GM12865 (cell line): ENCODE measurements at regions not wholly inside any gene's neighbourhood (a gene's known extent, or its start where the extent isn't known, plus 50 kb on each side); places are given as distances from the start of the nearest gene placed in this dataset.
"Not testable (repeated sequence)": the region's sequence is repeated elsewhere in the genome, so short reads cannot be mapped to it uniquely, and the experiment has no call there.

Experiments used
- DNase-seq: peaks from one replicate; pipeline ENCODE4 v3.0.0; 2010; ENCODE audit warnings: low read depth
- H3K4me3 ChIP-seq: 2 replicates; pipeline ENCODE4 v1.5.1; 2011; ENCODE audit warnings: mild to moderate bottlenecking, low read depth, low read length, control low read depth
- TF ChIP-seq, protein P1 (sequence below): IDR thresholded peaks from 2 replicates; pipeline ENCODE4 v1.5.1; 2011; ENCODE audit warnings: low read length, control low read depth, low read depth, inconsistent platforms; ENCODE audit not compliant: insufficient read depth; ENCODE audit errors: missing control alignments

DNA sequence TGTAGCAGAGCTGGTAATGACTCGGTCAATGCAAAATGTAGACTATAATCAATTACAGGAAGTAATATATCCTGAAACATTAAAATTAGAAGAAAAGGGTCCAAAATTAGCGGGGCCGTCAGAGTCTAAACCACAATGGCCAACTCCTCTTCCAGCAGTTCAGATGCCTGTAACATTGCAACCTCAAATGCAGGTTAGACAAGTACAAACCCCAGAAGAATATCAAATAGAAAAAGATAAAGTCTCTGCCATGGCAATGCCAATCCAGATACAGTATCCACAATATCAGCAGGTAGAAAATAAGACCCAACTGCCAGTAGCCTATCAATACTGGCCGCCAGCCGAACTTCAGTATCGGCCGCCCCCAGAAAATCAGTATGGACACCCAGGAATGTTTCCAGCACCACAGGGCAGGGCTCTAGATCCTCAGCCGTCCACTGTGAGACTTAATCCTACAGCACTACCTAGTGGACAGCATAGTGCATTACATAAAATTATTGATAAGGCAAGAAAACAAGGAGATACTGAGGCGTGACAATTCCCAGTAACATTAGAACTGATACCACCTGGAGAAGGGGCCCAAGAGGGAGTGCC, 158.4 kb downstream of the GPX5 start:
- no peak overlapping the region for H3K4me3 ChIP-seq
- peak; percentile 51 for DNase-seq
- TF ChIP-seq, protein P1, sequence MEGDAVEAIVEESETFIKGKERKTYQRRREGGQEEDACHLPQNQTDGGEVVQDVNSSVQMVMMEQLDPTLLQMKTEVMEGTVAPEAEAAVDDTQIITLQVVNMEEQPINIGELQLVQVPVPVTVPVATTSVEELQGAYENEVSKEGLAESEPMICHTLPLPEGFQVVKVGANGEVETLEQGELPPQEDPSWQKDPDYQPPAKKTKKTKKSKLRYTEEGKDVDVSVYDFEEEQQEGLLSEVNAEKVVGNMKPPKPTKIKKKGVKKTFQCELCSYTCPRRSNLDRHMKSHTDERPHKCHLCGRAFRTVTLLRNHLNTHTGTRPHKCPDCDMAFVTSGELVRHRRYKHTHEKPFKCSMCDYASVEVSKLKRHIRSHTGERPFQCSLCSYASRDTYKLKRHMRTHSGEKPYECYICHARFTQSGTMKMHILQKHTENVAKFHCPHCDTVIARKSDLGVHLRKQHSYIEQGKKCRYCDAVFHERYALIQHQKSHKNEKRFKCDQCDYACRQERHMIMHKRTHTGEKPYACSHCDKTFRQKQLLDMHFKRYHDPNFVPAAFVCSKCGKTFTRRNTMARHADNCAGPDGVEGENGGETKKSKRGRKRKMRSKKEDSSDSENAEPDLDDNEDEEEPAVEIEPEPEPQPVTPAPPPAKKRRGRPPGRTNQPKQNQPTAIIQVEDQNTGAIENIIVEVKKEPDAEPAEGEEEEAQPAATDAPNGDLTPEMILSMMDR = peak; percentile 47

DNA sequence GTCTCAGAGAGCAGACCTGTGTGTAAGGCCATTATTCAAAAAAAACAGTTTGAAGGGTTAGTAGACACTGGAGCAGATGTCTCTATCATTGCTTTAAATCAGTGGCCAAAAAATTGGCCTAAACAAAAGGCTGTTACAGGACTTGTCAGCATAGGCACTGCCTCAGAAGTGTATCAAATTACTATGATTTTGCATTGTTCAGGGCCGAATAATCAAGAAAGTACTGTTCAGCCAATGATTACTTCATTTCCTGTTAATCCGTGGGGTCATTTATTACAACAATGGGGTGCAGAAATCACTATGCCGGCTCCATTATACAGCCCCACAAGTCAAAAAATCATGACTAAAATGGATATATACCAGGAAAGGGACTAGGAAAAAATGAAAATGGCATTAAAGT, 160.3 kb downstream of the GPX5 start:
- DNase-seq, H3K4me3 ChIP-seq: not testable (repeated sequence)

DNA sequence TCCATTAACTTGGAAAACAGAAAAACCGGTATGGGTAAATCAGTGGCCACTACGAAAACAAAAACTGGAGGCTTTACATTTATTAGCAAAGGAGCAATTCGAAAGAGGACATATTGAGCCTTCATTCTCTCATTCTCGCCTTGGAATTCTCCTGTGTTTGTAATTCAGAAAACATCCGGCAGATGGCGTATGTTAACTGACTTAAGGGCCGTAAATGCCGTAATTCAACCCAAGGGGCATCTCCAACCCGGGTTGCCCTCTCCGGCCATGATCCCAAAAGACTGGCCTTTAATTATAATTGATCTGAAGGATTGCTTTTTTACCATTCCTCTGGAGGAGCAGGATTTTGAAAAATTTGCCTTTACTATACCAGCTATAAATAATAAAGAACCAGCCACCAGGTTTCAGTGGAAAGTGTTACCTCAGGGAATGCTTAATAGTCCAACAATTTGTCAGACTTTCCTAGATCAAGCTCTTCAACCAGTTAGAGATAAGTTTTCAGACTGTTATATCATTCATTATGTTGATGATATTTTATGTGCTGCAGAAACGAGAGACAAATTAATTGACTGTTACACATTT, 160.9 kb downstream of the GPX5 start:
- H3K4me3 ChIP-seq = not testable (repeated sequence)
- peak; percentile 77 for DNase-seq
- TF ChIP-seq, protein P1 = peak; percentile 54

DNA sequence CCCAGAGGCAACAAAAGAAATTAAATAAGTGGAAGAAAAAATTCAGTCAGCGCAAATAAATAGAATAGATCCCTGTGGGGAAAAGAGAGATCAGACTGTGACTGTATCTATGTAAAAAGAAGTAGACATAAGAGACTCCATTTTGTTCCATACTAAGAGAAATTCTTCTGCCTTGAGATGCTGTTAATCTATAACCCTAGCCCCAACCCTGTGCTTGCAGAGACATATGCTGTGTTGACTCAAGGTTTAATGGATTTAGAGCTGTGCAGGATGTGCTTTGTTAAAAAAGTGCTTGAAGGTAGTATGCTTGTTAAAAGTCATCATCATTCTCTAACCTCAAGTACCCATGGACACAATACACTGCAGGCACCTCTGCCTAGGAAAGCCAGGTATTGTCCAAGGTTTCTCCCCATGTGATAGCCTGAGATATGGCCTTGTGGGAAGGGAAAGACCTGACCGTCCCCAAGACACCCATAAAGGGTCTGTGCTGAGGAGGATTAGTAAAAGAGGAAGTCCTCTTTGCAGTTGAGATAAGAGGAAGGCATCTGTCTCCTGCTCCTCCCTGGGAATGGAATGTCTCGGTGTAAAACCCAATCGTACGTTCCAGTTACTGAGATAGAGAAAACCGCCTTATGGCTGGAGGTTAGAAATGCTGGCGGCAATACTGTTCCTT, 161.8 kb downstream of the GPX5 start:
- H3K4me3 ChIP-seq, DNase-seq: not testable (repeated sequence)

DNA sequence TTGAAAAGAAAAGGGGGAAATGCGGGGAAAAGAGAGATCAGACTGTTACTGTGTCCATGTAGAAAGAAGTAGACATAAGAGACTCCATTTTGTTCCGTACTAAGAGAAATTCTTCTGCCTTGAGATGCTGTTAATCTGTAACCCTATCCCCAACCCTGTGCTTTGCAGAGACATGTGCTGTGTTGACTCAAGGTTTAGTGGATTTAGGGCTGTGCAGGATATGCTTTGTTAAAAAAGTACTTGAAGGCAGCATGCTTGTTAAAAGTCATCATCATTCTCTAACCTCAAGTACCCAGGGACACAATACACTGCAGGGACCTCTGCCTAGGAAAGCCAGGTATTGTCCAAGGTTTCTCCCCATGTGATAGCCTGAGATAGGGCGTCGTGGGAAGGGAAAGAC, 166.3 kb downstream of the GPX5 start:
- not testable (repeated sequence) for H3K4me3 ChIP-seq, DNase-seq

DNA sequence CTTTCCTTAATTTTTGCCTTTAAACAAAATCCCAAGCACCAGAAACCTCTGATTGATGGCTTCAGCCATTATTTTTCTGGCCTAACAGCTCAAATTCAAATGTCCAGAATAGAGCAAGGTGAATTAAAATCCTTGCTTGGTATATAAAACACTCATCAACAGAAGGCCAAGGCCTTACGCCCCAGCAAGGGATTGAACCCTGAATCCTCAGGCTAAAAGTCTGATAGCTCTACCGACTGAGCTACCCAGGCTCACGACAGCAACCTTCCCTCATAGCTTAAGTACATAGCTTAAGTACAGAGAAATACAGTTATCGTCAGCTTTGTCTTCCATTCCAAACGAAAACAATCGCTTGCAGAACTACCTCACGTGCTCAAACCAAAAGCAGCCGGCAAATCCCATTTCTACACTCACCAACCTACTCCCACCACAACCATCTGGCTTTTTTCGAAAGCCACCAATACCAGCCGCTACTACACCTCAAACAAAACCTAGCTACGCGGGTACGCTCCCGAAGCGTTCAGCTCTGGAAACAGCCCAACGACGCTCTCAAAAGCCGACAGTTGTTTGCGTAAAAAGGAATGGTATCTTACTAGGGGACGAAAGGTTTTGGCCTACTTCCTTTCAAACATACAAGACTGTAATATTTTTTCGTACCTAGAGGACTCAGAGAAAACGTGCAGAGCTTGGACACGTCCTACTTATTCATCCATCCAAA, 167.5 kb downstream of the GPX5 start:
- no peak for DNase-seq
- no peak overlapping the region for H3K4me3 ChIP-seq
- TF ChIP-seq, protein P1 = no peak

DNA sequence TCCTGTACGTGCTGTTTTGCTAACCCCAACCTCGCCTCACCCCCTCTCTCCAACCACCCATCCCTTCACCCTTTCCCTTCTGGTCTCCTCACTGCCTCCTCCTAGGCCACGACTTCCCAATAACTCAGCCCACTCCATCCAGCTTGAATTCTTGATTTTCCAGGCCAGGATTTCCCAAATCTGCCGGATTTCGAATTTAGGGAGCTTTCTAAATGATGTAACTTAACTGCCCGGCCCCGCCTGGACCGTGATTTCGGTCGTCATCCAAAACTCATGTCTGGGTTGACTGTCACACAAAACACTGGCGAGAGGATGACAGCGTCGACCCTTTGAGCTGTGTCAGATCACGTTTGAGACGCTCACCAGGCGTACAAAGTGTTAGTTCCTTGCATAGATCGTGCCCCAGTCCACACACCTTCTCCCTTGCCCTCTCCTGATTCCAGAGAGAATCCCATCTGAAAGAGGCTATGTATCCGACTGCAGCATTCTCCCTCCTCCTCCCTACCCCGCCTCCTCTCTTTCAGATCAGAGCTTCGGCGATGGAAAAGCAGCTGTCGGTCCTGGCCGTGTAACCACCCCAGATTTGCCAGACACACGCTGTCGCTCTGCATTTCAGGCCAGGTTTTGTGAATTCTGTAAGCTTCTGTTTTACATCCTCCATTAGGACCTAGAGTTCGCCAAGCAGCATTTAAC, 168.2 kb downstream of the GPX5 start:
- TF ChIP-seq, protein P1 = no peak
- no peak for DNase-seq
- H3K4me3 ChIP-seq = no peak overlapping the region

DNA sequence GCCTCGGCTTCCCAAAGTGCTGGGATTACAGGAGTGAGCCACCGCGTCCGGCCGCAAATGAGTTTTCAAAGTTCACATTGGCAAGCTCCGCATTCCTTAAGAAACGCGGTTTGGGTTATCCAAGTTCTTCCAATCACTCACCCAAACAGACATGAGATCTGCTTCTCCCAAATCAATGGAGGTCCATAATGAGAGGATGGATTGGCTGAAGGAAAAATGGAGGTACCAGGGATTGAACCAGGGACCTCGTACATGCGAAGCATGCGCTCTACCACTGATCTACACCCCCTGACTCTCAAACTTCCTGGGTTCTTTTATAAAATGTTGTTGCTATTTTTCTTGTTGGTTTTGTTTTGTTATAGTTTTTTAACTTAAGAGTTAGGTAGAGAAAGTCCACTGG, 170.0 kb downstream of the GPX5 start:
- no peak for DNase-seq
- H3K4me3 ChIP-seq = no peak overlapping the region

More for the DNA sequence above, 170.0 kb downstream of the GPX5 start:
- TF ChIP-seq, protein P1 = no peak
